ENCODE measurements at regions not wholly inside any gene's neighbourhood (a gene's known extent, or its start where the extent isn't known, plus 50 kb on each side); places are given as distances from the start of the nearest gene placed in this dataset.

DNA sequence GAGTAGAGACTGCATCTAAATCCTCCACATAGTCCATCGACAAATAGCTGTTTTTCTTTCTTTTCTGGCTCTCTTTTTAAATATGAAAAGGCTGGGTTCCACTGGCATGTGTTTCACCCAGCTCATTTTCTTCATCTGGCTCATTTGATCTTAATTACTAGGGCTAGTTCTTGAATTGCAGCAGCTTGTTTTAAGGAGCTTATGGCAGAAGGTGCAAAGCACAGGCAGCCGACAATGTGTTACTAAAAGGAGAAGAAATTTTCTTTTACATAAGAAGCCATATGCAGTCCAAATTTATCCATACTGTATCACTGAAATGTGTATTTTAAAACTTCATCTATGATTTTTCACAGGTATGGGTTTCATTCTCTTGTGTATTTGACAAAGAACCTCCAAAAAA, 205.6 kb upstream of the PTER start:
- TF ChIP-seq, protein P1, sequence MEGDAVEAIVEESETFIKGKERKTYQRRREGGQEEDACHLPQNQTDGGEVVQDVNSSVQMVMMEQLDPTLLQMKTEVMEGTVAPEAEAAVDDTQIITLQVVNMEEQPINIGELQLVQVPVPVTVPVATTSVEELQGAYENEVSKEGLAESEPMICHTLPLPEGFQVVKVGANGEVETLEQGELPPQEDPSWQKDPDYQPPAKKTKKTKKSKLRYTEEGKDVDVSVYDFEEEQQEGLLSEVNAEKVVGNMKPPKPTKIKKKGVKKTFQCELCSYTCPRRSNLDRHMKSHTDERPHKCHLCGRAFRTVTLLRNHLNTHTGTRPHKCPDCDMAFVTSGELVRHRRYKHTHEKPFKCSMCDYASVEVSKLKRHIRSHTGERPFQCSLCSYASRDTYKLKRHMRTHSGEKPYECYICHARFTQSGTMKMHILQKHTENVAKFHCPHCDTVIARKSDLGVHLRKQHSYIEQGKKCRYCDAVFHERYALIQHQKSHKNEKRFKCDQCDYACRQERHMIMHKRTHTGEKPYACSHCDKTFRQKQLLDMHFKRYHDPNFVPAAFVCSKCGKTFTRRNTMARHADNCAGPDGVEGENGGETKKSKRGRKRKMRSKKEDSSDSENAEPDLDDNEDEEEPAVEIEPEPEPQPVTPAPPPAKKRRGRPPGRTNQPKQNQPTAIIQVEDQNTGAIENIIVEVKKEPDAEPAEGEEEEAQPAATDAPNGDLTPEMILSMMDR (IDR thresholded peaks at IDR 0.05) = no peak
- no peak for TF ChIP-seq POLR2A (IDR thresholded peaks at IDR 0.05)
